GM12878 (cell line): ENCODE measurements at regions not wholly inside any gene's neighbourhood (a gene's known extent, or its start where the extent isn't known, plus 50 kb on each side); places are given as distances from the start of the nearest gene placed in this dataset.

ENCODE experiments used
- DPF2 ChIP-seq: fragments of 450-650 bp; IDR thresholded peaks from 2 replicates; pipeline ENCODE4 v1.6.1; 2017; ENCODE audit warnings: mild to moderate bottlenecking
- EGR1 ChIP-seq, 2 experiments: IDR thresholded peaks; 1 replicate in 1 of 2; 2 replicates in 1 of 2; pipeline ENCODE4 v1.6.1; 2011 to 2012; ENCODE audit warnings: low read depth in 2 of 2, low read length in 2 of 2, borderline replicate concordance in 1 of 2, mild to moderate bottlenecking in 1 of 2, moderate library complexity in 1 of 2
- EP300 ChIP-seq, 2 experiments: fragments of 150-350 bp in 1 of 2; IDR thresholded peaks; 2 replicates each; pipeline ENCODE4 v1.6.1; 2011 to 2012; ENCODE audit warnings: low read depth in 2 of 2, low read length in 2 of 2, borderline replicate concordance in 1 of 2, improper control_type of control experiment in 1 of 2, inconsistent platforms in 1 of 2; ENCODE audit not compliant: control insufficient read depth in 1 of 2
- ESRRA ChIP-seq: IDR thresholded peaks from 2 replicates; pipeline ENCODE4 v1.6.1; 2012; ENCODE audit warnings: mild to moderate bottlenecking, low read length, improper control_type of control experiment
- HCFC1 ChIP-seq: fragments of 150-350 bp; IDR thresholded peaks from 2 replicates; pipeline ENCODE4 v1.6.1; 2014; ENCODE audit warnings: low read length
- HDAC2 ChIP-seq: fragments of 200-600 bp; sonication (generic); IDR thresholded peaks from 2 replicates; pipeline ENCODE4 v1.6.1; 2017
- HDAC6 ChIP-seq: fragments of 200-600 bp; sonication (generic); IDR thresholded peaks from one replicate; pipeline ENCODE4 v1.8.0; 2017; ENCODE audit warnings: antibody characterized with exemption; ENCODE audit not compliant: unreplicated experiment
- MTA3 ChIP-seq: IDR thresholded peaks from 2 replicates; pipeline ENCODE4 v1.6.1; 2012; ENCODE audit warnings: low read length, inconsistent platforms, borderline replicate concordance
- NFXL1 ChIP-seq: fragments of 450-650 bp; IDR thresholded peaks from 2 replicates; pipeline ENCODE4 v1.6.1; 2017; ENCODE audit warnings: antibody characterized with exemption, mild to moderate bottlenecking, borderline replicate concordance
- NR2C2 ChIP-seq: IDR thresholded peaks from 2 replicates; pipeline ENCODE4 v1.6.1; 2011; ENCODE audit warnings: borderline replicate concordance, low read depth; ENCODE audit not compliant: control insufficient read depth, insufficient read length
- NR2F1 ChIP-seq: fragments of 450-650 bp; conservative IDR thresholded peaks from 2 replicates; pipeline ENCODE4 v1.6.1; 2017; ENCODE audit warnings: mild to moderate bottlenecking
- RBBP5 ChIP-seq: fragments of 200-600 bp; sonication (generic); conservative IDR thresholded peaks from 2 replicates; pipeline ENCODE4 v1.6.1; 2016
- RELA ChIP-seq: fragments of 450-650 bp; IDR thresholded peaks from 2 replicates; pipeline ENCODE4 v1.8.0; 2014; ENCODE audit warnings: borderline replicate concordance; ENCODE audit not compliant: partially characterized antibody
- TCF3 ChIP-seq: IDR thresholded peaks from 2 replicates; pipeline ENCODE4 v1.6.1; 2012; ENCODE audit warnings: low read depth, mild to moderate bottlenecking, low read length, borderline replicate concordance; ENCODE audit not compliant: insufficient read depth
- TF ChIP-seq, protein P1 (sequence below): fragments of 450-650 bp; IDR thresholded peaks from 2 replicates; pipeline ENCODE4 v1.6.1; 2017; ENCODE audit warnings: mild to moderate bottlenecking, moderate library complexity
- TF ChIP-seq, protein P2 (sequence below): fragments of 450-650 bp; formaldehyde crosslinking; IDR thresholded peaks from 2 replicates; pipeline ENCODE4 v1.5.0; 2022; ENCODE audit warnings: mild to moderate bottlenecking, missing genetic modification characterization
- TF ChIP-seq, protein P3 (sequence below): fragments of 450-650 bp; IDR thresholded peaks from 2 replicates; pipeline ENCODE4 v1.6.1; 2017; ENCODE audit warnings: borderline replicate concordance
- TF ChIP-seq, protein P4 (sequence below): fragments of 450-650 bp; IDR thresholded peaks from 2 replicates; pipeline ENCODE4 v1.6.1; 2017; ENCODE audit warnings: mild to moderate bottlenecking, low read depth, inconsistent platforms; ENCODE audit not compliant: poor library complexity, severe bottlenecking

DNA sequence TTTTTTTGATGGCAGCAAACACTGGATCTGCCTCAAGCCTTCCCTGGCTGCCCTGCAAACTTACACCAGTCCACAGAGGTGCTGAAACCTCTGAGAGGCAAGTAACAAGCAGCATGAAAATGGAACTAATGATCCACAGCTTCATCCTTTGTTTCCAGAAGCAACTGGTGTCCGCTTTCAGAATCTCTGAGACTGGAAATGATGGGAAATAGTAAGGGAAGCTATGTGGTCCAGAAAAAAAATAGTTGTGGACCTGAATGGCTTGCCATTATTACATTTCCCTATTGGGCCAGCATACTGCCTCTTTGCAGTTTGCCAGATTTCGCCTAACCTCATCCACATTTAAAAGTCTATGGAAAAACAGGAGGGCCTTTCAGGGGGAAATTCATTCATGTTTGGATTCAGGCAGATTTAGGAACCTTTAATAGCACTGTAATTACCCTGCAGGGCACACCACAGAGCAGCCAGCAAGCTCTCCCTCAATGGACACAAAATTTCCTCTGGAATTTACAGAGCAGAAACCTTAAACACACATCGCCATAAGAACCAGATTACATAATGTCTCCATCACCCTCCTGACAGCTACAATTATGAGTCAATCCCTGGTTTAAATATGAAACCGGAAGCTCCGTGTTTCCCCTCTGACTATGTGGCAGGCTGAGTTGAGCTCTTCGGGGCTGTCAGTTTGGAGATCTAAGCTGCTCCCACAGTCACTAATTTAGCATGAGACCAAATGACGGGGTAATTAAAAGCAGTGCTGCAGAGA is 134.4 kb downstream of the TMCO5A start (continued):
- TF ChIP-seq EP300 (IDR thresholded peaks at IDR 0.05; ENCODE audit: borderline replicate concordance in 1 of 2, control insufficient read depth in 1 of 2, low read depth in 2 of 2, low read length in 2 of 2) = peak; percentile 69 to 87; a peak in 3 of 4 replicates
- TF ChIP-seq, protein P1, sequence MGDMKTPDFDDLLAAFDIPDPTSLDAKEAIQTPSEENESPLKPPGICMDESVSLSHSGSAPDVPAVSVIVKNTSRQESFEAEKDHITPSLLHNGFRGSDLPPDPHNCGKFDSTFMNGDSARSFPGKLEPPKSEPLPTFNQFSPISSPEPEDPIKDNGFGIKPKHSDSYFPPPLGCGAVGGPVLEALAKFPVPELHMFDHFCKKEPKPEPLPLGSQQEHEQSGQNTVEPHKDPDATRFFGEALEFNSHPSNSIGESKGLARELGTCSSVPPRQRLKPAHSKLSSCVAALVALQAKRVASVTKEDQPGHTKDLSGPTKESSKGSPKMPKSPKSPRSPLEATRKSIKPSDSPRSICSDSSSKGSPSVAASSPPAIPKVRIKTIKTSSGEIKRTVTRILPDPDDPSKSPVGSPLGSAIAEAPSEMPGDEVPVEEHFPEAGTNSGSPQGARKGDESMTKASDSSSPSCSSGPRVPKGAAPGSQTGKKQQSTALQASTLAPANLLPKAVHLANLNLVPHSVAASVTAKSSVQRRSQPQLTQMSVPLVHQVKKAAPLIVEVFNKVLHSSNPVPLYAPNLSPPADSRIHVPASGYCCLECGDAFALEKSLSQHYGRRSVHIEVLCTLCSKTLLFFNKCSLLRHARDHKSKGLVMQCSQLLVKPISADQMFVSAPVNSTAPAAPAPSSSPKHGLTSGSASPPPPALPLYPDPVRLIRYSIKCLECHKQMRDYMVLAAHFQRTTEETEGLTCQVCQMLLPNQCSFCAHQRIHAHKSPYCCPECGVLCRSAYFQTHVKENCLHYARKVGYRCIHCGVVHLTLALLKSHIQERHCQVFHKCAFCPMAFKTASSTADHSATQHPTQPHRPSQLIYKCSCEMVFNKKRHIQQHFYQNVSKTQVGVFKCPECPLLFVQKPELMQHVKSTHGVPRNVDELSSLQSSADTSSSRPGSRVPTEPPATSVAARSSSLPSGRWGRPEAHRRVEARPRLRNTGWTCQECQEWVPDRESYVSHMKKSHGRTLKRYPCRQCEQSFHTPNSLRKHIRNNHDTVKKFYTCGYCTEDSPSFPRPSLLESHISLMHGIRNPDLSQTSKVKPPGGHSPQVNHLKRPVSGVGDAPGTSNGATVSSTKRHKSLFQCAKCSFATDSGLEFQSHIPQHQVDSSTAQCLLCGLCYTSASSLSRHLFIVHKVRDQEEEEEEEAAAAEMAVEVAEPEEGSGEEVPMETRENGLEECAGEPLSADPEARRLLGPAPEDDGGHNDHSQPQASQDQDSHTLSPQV = no peak
- TF ChIP-seq RBBP5 = no peak
- no peak for TF ChIP-seq NR2C2
- TF ChIP-seq, protein P2, sequence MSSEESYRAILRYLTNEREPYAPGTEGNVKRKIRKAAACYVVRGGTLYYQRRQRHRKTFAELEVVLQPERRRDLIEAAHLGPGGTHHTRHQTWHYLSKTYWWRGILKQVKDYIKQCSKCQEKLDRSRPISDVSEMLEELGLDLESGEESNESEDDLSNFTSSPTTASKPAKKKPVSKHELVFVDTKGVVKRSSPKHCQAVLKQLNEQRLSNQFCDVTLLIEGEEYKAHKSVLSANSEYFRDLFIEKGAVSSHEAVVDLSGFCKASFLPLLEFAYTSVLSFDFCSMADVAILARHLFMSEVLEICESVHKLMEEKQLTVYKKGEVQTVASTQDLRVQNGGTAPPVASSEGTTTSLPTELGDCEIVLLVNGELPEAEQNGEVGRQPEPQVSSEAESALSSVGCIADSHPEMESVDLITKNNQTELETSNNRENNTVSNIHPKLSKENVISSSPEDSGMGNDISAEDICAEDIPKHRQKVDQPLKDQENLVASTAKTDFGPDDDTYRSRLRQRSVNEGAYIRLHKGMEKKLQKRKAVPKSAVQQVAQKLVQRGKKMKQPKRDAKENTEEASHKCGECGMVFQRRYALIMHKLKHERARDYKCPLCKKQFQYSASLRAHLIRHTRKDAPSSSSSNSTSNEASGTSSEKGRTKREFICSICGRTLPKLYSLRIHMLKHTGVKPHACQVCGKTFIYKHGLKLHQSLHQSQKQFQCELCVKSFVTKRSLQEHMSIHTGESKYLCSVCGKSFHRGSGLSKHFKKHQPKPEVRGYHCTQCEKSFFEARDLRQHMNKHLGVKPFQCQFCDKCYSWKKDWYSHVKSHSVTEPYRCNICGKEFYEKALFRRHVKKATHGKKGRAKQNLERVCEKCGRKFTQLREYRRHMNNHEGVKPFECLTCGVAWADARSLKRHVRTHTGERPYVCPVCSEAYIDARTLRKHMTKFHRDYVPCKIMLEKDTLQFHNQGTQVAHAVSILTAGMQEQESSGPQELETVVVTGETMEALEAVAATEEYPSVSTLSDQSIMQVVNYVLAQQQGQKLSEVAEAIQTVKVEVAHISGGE = no peak
- TF ChIP-seq, protein P3, sequence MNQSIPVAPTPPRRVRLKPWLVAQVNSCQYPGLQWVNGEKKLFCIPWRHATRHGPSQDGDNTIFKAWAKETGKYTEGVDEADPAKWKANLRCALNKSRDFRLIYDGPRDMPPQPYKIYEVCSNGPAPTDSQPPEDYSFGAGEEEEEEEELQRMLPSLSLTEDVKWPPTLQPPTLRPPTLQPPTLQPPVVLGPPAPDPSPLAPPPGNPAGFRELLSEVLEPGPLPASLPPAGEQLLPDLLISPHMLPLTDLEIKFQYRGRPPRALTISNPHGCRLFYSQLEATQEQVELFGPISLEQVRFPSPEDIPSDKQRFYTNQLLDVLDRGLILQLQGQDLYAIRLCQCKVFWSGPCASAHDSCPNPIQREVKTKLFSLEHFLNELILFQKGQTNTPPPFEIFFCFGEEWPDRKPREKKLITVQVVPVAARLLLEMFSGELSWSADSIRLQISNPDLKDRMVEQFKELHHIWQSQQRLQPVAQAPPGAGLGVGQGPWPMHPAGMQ = no peak
- TF ChIP-seq TCF3 = no peak
- TF ChIP-seq HCFC1 = no peak
- TF ChIP-seq MTA3 = peak; percentile 52; the same call in 1 of the 2 replicates
- 0 out of 2 replicates have a peak, but pooled peaks have one; percentile 22 for TF ChIP-seq NR2F1
- no peak for TF ChIP-seq HDAC2
- no peak for TF ChIP-seq ESRRA
- TF ChIP-seq NFXL1 = no peak
- peak; percentile 90 for TF ChIP-seq DPF2
- TF ChIP-seq, protein P4, sequence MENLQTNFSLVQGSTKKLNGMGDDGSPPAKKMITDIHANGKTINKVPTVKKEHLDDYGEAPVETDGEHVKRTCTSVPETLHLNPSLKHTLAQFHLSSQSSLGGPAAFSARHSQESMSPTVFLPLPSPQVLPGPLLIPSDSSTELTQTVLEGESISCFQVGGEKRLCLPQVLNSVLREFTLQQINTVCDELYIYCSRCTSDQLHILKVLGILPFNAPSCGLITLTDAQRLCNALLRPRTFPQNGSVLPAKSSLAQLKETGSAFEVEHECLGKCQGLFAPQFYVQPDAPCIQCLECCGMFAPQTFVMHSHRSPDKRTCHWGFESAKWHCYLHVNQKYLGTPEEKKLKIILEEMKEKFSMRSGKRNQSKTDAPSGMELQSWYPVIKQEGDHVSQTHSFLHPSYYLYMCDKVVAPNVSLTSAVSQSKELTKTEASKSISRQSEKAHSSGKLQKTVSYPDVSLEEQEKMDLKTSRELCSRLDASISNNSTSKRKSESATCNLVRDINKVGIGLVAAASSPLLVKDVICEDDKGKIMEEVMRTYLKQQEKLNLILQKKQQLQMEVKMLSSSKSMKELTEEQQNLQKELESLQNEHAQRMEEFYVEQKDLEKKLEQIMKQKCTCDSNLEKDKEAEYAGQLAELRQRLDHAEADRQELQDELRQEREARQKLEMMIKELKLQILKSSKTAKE = peak; percentile 94
- no peak for TF ChIP-seq RELA
- no peak for TF ChIP-seq HDAC6
- no peak for TF ChIP-seq EGR1 (IDR thresholded peaks at IDR 0.05; ENCODE audit: borderline replicate concordance in 1 of 2, low read depth in 2 of 2, low read length in 2 of 2)
